HG03095 (cell line): ENCODE measurements at regions not wholly inside any gene's neighbourhood (a gene's known extent, or its start where the extent isn't known, plus 50 kb on each side); places are given as distances from the start of the nearest gene placed in this dataset.

Experiments used
- ATAC-seq: cut with Tn5 transposase; IDR thresholded peaks from one replicate; pipeline ENCODE4 v1.9.1; 2021; ENCODE audit warnings: moderate library complexity; ENCODE audit not compliant: unreplicated experiment

- no peak for ATAC-seq
These were observed 101.9 kb downstream of the EFNB1 start for GRCh38 chrX:68930542-68931317.

DNA sequence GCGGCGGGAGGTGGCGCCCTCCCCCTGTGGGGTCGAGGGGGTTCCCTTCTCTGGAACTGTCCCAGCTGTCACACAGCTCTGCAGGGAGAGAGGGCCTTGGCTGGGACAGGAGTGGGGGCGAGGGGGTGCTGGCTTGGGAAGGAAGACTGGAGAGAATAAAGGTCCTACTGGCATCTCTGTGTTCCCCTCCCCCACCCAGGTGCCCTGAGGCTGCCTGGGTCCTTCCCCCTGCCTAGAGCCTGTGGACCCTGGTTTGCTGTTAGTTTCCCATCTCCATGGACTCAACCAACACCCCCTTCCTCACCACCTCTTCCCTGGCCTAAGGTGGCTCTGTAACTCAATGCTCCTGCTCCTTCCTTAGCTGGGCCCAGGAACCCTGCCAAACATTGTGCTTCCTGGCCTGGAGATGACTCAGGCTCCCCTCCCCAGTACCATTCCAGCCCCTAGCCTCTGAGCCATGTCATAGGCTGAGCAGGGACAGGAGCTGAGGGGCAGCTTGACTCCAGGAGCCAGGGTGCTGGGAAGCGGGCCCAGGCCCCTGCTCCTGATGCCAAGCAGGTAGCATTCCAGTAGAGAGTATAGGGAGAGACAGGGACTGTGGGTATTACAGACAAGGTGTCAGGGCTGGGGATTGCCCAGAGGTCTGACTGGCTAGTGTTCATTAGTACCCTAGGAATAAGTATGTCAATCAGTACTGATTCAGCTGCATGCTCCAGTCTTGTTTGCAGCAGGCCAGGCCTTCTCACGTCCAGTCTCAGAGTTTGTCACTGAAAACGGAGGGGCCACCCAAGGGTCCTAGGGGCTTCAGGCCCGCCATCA, 100.7 kb downstream of the EFNB1 start:
- no peak for ATAC-seq

DNA sequence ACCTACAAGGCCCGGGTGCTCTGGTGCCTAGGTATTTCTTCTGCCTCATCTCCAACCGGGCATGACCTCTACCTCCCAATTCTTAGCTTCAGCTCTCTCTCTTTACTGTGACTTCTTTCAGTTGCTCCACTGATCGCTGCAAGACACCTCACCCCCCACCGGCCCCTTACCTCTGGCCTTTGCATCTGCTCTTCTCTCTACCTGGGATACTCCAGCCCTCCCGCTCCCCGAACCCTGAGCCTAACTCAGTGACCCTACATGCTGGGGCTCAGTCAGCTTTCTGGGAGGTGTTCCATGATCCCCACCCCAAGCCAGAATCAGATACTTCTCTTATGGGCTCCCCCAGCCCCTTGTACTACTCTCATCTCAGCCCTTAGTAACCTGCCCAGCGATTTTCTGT, 99.6 kb downstream of the EFNB1 start:
- ATAC-seq: no peak

GRCh38 chrX:68927178-68927577, 98.4 kb downstream of the EFNB1 start:
- no peak for ATAC-seq

DNA sequence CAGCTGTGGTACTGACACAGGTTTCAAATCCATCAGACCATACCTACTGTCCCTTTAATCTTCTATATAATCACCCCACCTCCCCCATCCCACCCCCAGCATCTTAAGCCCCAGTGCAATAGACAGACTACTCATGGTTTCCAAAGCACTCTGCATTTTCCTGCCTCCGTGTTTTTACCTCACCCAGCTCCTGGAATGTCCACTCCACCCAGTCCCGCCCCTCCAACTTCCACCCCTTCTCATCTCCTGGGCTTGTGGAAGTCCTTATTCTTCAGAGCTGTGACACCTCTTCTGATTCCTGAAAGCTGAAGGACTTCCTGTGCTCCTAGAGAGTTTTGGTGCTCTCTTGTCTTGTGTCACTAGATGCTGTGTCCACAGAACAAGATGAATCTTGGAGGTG, 94.3 kb downstream of the EFNB1 start:
- ATAC-seq: no peak

DNA sequence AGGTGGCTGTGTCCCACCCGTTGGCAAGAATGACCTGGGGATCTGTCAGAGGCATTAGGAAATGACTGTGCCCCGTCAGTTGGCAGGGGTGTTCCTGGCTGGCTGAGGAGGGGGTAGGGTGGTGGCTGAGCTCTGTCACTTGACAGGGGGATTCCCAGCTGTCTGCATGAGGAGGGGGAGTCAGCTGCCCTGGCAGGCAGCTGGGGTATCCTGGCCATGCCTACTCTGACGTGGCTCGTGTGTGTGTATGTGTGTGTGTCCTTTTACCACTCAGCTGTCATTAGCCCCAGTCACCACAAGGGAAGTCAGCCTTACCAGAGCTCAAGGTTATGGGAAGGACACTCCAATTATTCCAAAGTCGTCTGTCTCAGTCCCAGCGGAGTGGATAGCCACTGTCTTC, 93.2 kb downstream of the EFNB1 start:
- ATAC-seq: no peak

DNA sequence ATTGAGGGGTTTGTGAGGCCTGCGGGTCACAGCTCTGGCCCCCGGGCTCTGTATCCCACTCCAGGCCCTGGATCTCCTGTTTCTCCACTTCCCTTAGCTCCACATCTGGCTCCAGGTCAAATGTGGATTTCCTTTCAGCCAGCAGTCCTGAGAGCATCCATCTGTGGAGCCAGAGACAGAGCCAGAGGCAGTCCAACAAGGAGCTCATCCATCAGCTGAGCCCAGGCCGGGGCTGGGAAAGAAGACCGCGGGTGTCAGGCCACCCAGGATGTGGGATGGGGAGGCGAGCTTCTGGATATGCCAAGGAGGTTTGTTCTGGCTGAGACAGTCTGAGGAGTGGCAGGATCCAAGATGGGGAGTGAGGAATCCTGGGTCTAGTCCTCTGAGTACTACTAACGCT, 91.7 kb downstream of the EFNB1 start:
- no peak for ATAC-seq

GRCh38 chrX:68919707-68920106, 90.9 kb downstream of the EFNB1 start:
- no peak for ATAC-seq

DNA sequence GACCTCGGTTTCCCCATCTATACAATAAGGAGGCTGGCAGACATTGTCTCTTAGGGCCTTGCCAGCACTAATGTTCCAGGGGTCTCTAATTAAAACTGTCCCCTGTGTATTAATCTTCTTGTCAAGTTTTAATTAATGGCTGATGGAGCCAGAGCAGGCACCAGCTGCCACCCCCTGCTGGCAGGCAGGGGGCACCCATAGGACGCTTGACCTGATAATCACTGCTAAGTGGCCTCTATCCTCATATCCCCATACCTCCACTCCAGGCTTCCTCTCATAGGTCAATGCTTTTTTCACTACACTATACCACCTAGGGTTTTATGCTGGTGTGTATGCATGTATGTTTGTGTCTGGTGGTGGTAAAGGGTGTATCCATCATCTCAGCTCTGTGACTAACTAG, 89.4 kb downstream of the EFNB1 start:
- no peak for ATAC-seq

DNA sequence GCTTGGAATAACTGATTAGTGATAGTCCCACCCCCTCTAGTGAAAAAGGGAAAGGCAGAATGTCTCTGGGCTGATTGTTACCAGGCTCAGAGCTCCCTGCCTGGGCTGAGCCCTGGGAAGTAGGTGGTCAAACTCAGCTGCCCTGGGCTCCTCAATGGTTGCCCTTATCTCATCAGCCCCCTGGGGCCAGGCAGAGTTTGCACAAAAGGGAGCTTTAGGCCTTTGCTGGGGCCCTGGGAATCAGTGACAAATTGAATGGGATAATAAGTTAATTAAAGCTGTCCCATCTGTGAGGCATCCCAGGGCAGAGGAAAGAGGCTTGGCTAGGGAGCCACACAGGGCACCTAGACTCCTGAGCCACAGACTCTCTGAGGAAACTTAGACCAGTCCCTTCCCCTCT, 89.0 kb downstream of the EFNB1 start:
- no peak for ATAC-seq

DNA sequence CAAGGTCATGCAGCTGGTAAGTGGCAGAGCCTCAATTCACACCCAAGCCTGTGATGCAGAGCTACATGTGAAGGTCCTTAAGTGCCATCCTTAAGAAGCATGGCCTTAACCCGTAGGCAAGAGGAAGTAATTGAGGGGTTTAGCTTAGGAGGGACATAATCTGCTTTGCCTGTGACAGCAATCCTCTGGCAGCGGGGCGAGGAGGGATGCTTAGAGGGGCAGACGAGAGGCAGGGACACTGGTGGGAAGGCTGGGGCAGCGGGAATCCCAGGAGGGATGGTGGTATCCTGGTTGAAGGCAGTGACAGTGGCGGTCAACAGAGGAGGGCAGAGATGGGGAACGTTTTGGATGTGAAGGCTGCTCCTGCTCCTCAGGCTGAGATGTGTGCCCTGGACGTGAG, 88.1 kb downstream of the EFNB1 start:
- no peak for ATAC-seq

GRCh38 chrX:68915778-68916177, 87.0 kb downstream of the EFNB1 start:
- no peak for ATAC-seq

- no peak for ATAC-seq
These were observed 85.7 kb downstream of the EFNB1 start for GRCh38 chrX:68914479-68914946.

DNA sequence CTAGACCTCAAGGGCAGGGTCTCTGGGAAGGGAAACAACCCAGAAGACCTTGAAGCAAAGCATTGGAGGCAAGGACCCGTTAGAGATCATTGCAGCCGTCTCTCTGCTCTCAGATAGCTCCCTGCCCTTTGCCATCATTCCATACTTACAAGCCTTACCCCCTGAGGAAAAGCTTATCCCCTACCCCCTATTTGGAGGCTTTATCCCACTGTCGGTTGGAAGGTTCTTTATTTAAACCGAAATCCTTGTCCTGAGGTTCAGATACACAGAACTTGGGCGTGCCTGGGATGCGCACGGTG, 84.4 kb downstream of the EFNB1 start:
- ATAC-seq: no peak

DNA sequence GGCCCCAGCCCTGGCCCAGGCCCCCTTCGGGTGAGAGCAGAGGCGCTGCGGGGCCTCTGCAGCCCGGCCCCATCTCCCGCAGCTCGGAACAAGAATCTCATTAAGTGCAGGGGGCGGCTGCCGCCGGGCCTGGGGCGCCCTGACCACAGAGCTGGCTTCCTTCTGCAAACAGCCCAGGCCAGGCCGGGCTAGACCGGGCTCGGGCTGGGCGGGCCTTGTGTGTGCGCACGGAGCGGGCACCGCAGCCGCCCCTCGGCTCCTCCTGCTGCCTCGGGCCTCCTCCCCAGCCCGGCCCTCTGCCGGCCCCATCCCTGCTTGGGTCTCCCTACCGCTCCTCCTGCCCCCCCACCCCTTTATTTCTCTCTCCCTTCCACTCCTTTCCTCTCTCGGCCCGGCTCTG, 83.3 kb downstream of the EFNB1 start:
- ATAC-seq: no peak

DNA sequence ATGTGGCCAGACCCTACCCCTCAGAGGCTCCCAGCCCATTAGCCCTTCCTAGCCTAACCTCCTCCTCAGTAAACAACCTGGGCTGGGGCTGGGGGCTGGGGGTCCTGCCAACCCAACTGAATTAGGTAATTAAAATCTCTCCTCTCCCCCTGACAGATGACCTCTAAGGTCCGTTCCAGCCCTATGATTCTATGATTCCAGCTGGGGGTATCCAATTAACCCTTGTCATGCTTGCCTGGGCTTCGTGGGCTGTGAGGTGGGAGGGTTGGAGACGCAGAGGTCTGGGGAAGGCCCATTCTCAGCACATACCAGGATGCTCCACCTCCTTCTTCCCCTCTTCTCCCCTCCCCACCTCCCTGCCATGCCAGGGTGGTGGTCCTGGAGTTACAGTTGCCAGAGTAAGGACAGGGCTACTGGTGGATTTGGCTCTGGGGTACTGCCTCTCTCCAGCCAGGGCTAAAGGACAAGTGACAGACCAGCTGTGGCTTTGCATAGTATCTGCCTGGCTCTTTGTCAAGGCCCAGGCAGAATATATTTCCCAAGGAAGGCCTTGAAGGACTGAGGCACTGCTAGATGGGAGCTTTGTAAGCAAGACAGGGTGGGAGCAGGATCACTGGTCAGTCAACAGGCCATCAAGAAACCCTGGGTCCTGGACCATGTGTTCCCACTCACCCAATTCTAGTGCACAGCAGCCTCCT, 82.1 kb downstream of the EFNB1 start:
- ATAC-seq: no peak

DNA sequence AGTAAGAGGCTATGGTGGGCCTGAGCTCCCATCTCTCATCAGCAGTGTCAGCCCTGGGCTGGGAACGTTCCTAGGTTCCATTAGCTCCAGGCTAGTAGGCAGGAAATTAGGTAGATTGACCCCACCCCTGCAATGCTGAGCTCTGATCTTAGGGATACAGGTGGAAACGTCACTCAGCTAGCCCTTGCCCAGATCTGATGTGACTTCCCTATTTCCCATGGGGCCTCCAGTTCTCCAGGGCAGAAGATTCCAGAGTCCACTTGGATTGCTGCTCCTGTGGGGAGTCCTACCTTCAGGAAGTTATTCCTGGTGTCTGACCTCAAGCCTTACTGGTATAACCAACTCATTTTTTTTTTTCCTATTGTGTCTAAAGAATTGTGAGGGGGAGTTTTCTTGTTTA, 81.1 kb downstream of the EFNB1 start:
- ATAC-seq: no peak

GRCh38 chrX:68908071-68908470, 79.2 kb downstream of the EFNB1 start:
- ATAC-seq: no peak

GRCh38 chrX:68902706-68903504, 74.1 kb downstream of the EFNB1 start:
- ATAC-seq: no peak

- no peak for ATAC-seq
These were observed 72.7 kb downstream of the EFNB1 start for GRCh38 chrX:68901519-68901918.

DNA sequence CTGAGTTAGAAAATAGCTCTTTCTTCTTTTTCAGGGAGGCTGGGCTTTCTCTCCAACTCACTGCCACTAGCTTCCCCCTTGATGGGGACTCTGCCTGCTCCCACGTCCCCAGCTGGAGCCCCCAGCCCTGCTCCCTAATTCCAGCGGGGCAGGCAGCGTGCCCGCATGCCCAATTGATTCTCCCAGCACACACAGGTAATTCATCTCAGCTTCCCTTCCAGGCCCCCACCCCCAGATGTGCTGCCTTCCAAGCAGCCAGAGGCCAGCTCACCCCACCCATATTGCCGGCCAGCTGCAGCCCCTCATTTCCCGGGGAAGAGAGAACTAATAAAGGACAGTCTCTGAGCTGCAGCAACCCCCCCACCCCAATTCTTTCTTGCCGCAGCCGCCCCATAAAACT, 69.8 kb downstream of the EFNB1 start:
- no peak for ATAC-seq
